Neural cell (in vitro differentiated cells): ENCODE measurements at regions not wholly inside any gene's neighbourhood (a gene's known extent, or its start where the extent isn't known, plus 50 kb on each side); places are given as distances from the start of the nearest gene placed in this dataset.

Source experiments
- EP300 ChIP-seq: fragments of 450-650 bp; conservative IDR thresholded peaks from 2 replicates; pipeline ENCODE4 v1.6.1; 2014; ENCODE audit warnings: antibody characterized with exemption, mild to moderate bottlenecking, moderate library complexity; ENCODE audit not compliant: poor library complexity, severe bottlenecking
- EZH2 ChIP-seq: fragments of 200-600, 300-800 bp; shearing (Covaris generic), sonication (generic); IDR thresholded peaks from 2 replicates; pipeline ENCODE4 v1.6.1; 2014; ENCODE audit warnings: antibody characterized with exemption, low read length, borderline replicate concordance, mild to moderate bottlenecking; ENCODE audit not compliant: insufficient read depth, poor library complexity, severe bottlenecking
- MXI1 ChIP-seq: fragments of 450-650 bp; conservative IDR thresholded peaks from 2 replicates; pipeline ENCODE4 v1.6.1; 2014; ENCODE audit warnings: antibody characterized with exemption, mild to moderate bottlenecking; ENCODE audit not compliant: poor library complexity, severe bottlenecking
- SMC3 ChIP-seq: fragments of 450-650 bp; conservative IDR thresholded peaks from 2 replicates; pipeline ENCODE4 v1.6.1; 2014; ENCODE audit warnings: antibody characterized with exemption, mild to moderate bottlenecking, moderate library complexity; ENCODE audit not compliant: poor library complexity
- TAF1 ChIP-seq: IDR thresholded peaks from 2 replicates; pipeline ENCODE4 v1.6.1; 2012; ENCODE audit warnings: low read depth
- TF ChIP-seq, protein P1 (sequence below): fragments of 450-650 bp; IDR thresholded peaks from 2 replicates; pipeline ENCODE4 v1.5.1; 2014; ENCODE audit warnings: antibody characterized with exemption, mild to moderate bottlenecking, moderate library complexity; ENCODE audit not compliant: poor library complexity, severe bottlenecking

DNA sequence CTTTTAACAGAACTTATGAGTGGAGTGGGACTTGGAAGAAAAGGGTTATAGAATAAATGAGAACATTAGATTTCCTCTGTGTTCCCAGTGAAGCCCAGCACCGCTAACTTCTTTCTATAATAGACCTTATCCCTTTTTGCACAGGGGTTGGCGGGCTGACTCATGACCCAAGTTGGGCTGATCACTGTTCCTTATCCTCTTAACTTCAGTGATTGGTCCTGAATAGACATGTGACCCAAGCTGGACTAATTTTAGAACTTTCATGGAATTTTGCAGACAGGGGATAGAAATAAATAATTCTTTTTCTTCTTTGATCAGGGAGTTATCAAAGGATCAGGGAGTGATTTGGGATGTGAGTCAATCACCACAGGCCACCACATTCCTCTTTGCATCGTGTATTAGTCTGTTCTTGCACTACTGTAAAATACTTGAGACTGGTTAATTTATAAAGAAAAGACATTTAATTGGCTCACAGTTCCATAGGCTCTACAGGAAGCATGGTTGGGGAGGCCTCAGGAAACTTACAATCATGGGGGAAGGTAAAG is 75.9 kb downstream of the UCHL1 start:
- TF ChIP-seq MXI1 (no peak), TAF1 (no peak), EZH2 (no peak), EP300 (no peak), SMC3 (no peak)
- TF ChIP-seq, protein P1, sequence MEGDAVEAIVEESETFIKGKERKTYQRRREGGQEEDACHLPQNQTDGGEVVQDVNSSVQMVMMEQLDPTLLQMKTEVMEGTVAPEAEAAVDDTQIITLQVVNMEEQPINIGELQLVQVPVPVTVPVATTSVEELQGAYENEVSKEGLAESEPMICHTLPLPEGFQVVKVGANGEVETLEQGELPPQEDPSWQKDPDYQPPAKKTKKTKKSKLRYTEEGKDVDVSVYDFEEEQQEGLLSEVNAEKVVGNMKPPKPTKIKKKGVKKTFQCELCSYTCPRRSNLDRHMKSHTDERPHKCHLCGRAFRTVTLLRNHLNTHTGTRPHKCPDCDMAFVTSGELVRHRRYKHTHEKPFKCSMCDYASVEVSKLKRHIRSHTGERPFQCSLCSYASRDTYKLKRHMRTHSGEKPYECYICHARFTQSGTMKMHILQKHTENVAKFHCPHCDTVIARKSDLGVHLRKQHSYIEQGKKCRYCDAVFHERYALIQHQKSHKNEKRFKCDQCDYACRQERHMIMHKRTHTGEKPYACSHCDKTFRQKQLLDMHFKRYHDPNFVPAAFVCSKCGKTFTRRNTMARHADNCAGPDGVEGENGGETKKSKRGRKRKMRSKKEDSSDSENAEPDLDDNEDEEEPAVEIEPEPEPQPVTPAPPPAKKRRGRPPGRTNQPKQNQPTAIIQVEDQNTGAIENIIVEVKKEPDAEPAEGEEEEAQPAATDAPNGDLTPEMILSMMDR = no peak
